Endothelial cell of umbilical vein (primary cell): ENCODE measurements at regions not wholly inside any gene's neighbourhood (a gene's known extent, or its start where the extent isn't known, plus 50 kb on each side); places are given as distances from the start of the nearest gene placed in this dataset.

Experiments
- BruUV-seq: library from RNA; stranded (reverse); fragments of 400-500 nt; replicated peaks from 2 replicates; lab custom pipeline; 2021; lab: Mats Ljungman, UMichigan
- CTCF ChIA-PET: fragments of 300-600, 350-600 bp; sonication (Branson Sonifier 250); formaldehyde crosslinking; loops from one replicate; lab custom pipeline; 2021; ENCODE audit warnings: antibody characterized with exemption, inconsistent platforms; lab: Charles Lee
- POLR2A ChIA-PET: fragments of 300-600, 350-600 bp; sonication (Branson Sonifier 250); formaldehyde crosslinking; loops from one replicate; lab custom pipeline; 2021; ENCODE audit warnings: antibody characterized with exemption, inconsistent platforms; lab: Charles Lee
- DNase-seq: peaks from one replicate; pipeline ENCODE4 v3.0.0-alpha.2; 2011; ENCODE audit warnings: low read depth, low spot score
- FAIRE-seq: peaks from 2 replicates; lab custom pipeline; 2011; peaks lifted over from hg19 to GRCh38; lab: Jason Lieb, UNC
- H2AFZ ChIP-seq: 2 replicates; pipeline ENCODE4 v1.6.0; 2012; ENCODE audit warnings: low read depth, low read length, control low read depth, inconsistent platforms
- H3K27ac ChIP-seq: 2 replicates; pipeline ENCODE4 v1.5.1; 2011; ENCODE audit warnings: low read depth, mild to moderate bottlenecking, control low read depth, low read length, moderate library complexity; ENCODE audit not compliant: insufficient read depth
- H3K27me3 ChIP-seq, 2 experiments: 2 replicates each; pipeline versions ENCODE4 v1.6.0 to v1.6.1; 2011; ENCODE audit warnings: low read length in 2 of 2, mixed read lengths in 1 of 2; ENCODE audit not compliant: control insufficient read depth in 2 of 2, insufficient read depth in 2 of 2
- H3K36me3 ChIP-seq, 2 experiments: 2 replicates in 1 of 2; 3 replicates in 1 of 2; pipeline ENCODE4 v1.5.1; 2011; ENCODE audit warnings: low read length in 2 of 2, mild to moderate bottlenecking in 1 of 2, moderate library complexity in 1 of 2; ENCODE audit not compliant: control insufficient read depth in 2 of 2, insufficient read depth in 2 of 2; ENCODE audit errors: extremely low read depth in 1 of 2
- H3K4me1 ChIP-seq: 3 replicates; pipeline ENCODE4 v1.5.1; 2011; ENCODE audit warnings: mild to moderate bottlenecking, low read length; ENCODE audit not compliant: control insufficient read depth, insufficient read depth; ENCODE audit errors: extremely low read depth
- H3K4me2 ChIP-seq: 2 replicates; pipeline ENCODE4 v1.6.1; 2011; ENCODE audit warnings: low read length, control low read depth, mixed read lengths; ENCODE audit not compliant: insufficient read depth
- H3K4me3 ChIP-seq, 3 experiments: fragments of 200-600 bp in 1 of 3; sonication (generic), shearing (Covaris generic) in 1 of 3; replicated peaks in 1 of 3; 2 replicates each; pipeline ENCODE4 v1.5.1; 2011 to 2016; ENCODE audit warnings: control low read depth in 3 of 3, low read length in 3 of 3, mild to moderate bottlenecking in 2 of 3, inconsistent platforms in 1 of 3, low read depth in 1 of 3, moderate library complexity in 1 of 3; ENCODE audit not compliant: insufficient read depth in 1 of 3
- H3K79me2 ChIP-seq: 2 replicates; pipeline ENCODE4 v1.6.0; 2012; ENCODE audit warnings: low read length, inconsistent platforms; ENCODE audit not compliant: control insufficient read depth, insufficient read depth
- H3K9ac ChIP-seq: replicated peaks from 2 replicates; pipeline ENCODE3; 2011; ENCODE audit warnings: low read length, control low read depth; ENCODE audit not compliant: insufficient read depth; ENCODE audit errors: extremely low read depth
- H3K9me1 ChIP-seq: replicated peaks from 3 replicates; pipeline ENCODE4 v1.6.0; 2011; ENCODE audit warnings: mild to moderate bottlenecking, low read length; ENCODE audit not compliant: control insufficient read depth, insufficient read depth; ENCODE audit errors: extremely low read depth
- H3K9me3 ChIP-seq: replicated peaks from 2 replicates; pipeline ENCODE4 v1.5.1; 2012; ENCODE audit warnings: low read length, inconsistent platforms; ENCODE audit not compliant: control insufficient read depth, insufficient read depth
- H4K20me1 ChIP-seq: replicated peaks from 2 replicates; pipeline ENCODE3; 2011; ENCODE audit warnings: mild to moderate bottlenecking, low read length; ENCODE audit not compliant: control insufficient read depth, insufficient read depth; ENCODE audit errors: extremely low read depth
- CTCF ChIP-seq, 2 donors: IDR thresholded peaks; 1 replicate in 1 of 2; 2 replicates in 1 of 2; pipeline ENCODE4 v1.5.1; 2011; ENCODE audit warnings: low read length in 2 of 2, mild to moderate bottlenecking in 2 of 2, moderate library complexity in 2 of 2, control low read depth in 1 of 2, inconsistent platforms in 1 of 2, low read depth in 1 of 2; ENCODE audit not compliant: insufficient read depth in 1 of 2; ENCODE audit errors: extremely low read depth in 1 of 2
- EZH2 ChIP-seq: IDR thresholded peaks from 2 replicates; pipeline ENCODE4 v1.6.1; 2012; ENCODE audit warnings: borderline replicate concordance, low read depth, mild to moderate bottlenecking, moderate library complexity, low read length, inconsistent platforms; ENCODE audit not compliant: severe bottlenecking
- FOS ChIP-seq: IDR thresholded peaks from 2 replicates; pipeline ENCODE4 v1.6.1; 2011; ENCODE audit warnings: mild to moderate bottlenecking, low read length, moderate library complexity, borderline replicate concordance; ENCODE audit not compliant: insufficient read depth
- GATA2 ChIP-seq: IDR thresholded peaks from 2 replicates; pipeline ENCODE4 v1.7.0; 2011; ENCODE audit warnings: low read depth, mild to moderate bottlenecking, moderate library complexity, mixed read lengths, low read length; ENCODE audit not compliant: insufficient read length, insufficient read depth
- JUN ChIP-seq: IDR thresholded peaks from 2 replicates; pipeline ENCODE4 v1.6.1; 2011; ENCODE audit warnings: borderline replicate concordance, low read depth; ENCODE audit not compliant: insufficient read length, insufficient read depth
- MAX ChIP-seq: IDR thresholded peaks from 2 replicates; pipeline ENCODE4 v1.6.1; 2011; ENCODE audit not compliant: insufficient read depth, insufficient read length
- MYC ChIP-seq: IDR thresholded peaks from one replicate; pipeline ENCODE4 v1.6.1; 2011; ENCODE audit warnings: mild to moderate bottlenecking, low read depth, low read length
- POLR2A ChIP-seq: IDR thresholded peaks from 2 replicates; pipeline ENCODE4 v1.6.1; 2012; ENCODE audit warnings: low read depth, mild to moderate bottlenecking, control low read depth, low read length
- POLR2AphosphoS5 ChIP-seq: IDR thresholded peaks from 2 replicates; pipeline ENCODE4 v1.6.1; 2012; ENCODE audit warnings: low read depth, mild to moderate bottlenecking, control low read depth, low read length, moderate library complexity; ENCODE audit not compliant: insufficient read depth
- dilution Hi-C: fragments of 300-500 bp; cut with MboI; formaldehyde crosslinking; loops from one replicate; pipeline ENCODE4 v1.15.0; 2019; ENCODE audit warnings: low sequenced_read_pairs; ENCODE audit not compliant: extremely low pct_ligation_motif_present
- intact Hi-C: fragments of 100-400 bp; cut with micrococcal nuclease; formaldehyde crosslinking; loops from one replicate; pipeline ENCODE4 v1.10.0; 2022

GRCh38 chr20:7189231-7189630 is 421.7 kb downstream of the BMP2 start:
- no peak overlapping the region for H3K9ac ChIP-seq
- dilution Hi-C loops: no loop called here
- FAIRE-seq (no peak), DNase-seq (no peak)
- POLR2A ChIA-PET: no interaction called here
- CTCF ChIA-PET: no interaction called here
- no peaks in the 10 kb centered on the region for H3K9me1 ChIP-seq
- no peaks in the 10 kb centered on the region for H3K4me1 ChIP-seq
- no peak overlapping the region for H3K4me2 ChIP-seq
- H4K20me1 ChIP-seq: no peaks in the 10 kb centered on the region
- no peak overlapping the region for H2AFZ ChIP-seq
- H3K27me3 ChIP-seq: no peaks in the 10 kb centered on the region
- H3K9me3 ChIP-seq: no peaks in the 10 kb centered on the region
- intact Hi-C loops: no loop called here
- BruUV-seq: no TSS peak
- no peak overlapping the region for H3K27ac ChIP-seq
- H3K36me3 ChIP-seq: no peaks in the 10 kb centered on the region
- H3K79me2 ChIP-seq: no peaks in the 10 kb centered on the region
- no peak overlapping the region for H3K4me3 ChIP-seq
- TF ChIP-seq MYC (no peak), CTCF (IDR thresholded peaks at IDR 0.05; ENCODE audit: extremely low read depth in 1 of 2, insufficient read depth in 1 of 2, low read depth in 1 of 2, low read length in 2 of 2) (no peak), EZH2 (no peak), FOS (no peak), POLR2AphosphoS5 (no peak), MAX (no peak), GATA2 (no peak), POLR2A (no peak), JUN (no peak)
